ENCODE measurements at regions not wholly inside any gene's neighbourhood (a gene's known extent, or its start where the extent isn't known, plus 50 kb on each side); places are given as distances from the start of the nearest gene placed in this dataset.
A peak's percentile ranks its signal among the peaks of the same experiment; 100 is the strongest.

- TF ChIP-seq CTCF (IDR thresholded peaks at IDR 0.05; ENCODE audit: partially characterized antibody, unreplicated experiment): no peak
- no peak overlapping the region for H3K4me3 Mint-ChIP-seq (ENCODE audit: unreplicated experiment)
Observed at GRCh38 chr10:8296734-8297101, 242.2 kb downstream of the GATA3 start.

GRCh38 chr10:8297107-8297506 lies 242.6 kb downstream of the GATA3 start:
- H3K27me3 Mint-ChIP-seq (ENCODE audit: unreplicated experiment): no peaks in the 10 kb centered on the region
- peaks cover 13% of the 10 kb centered on the region for H3K4me1 Mint-ChIP-seq (ENCODE audit: low read depth, unreplicated experiment)
- TF ChIP-seq CTCF (IDR thresholded peaks at IDR 0.05; ENCODE audit: partially characterized antibody, unreplicated experiment): no peak
- H3K9me3 Mint-ChIP-seq (ENCODE audit: unreplicated experiment): no peaks in the 10 kb centered on the region
- H3K4me3 Mint-ChIP-seq (ENCODE audit: unreplicated experiment): no peak overlapping the region
- H3K36me3 Mint-ChIP-seq (ENCODE audit: unreplicated experiment): no peaks in the 10 kb centered on the region
- no peak overlapping the region for H3K27ac Mint-ChIP-seq (ENCODE audit: unreplicated experiment)
- no peak for DNase-seq

More at GRCh38 chr10:8296734-8297101, 242.2 kb downstream of the GATA3 start:
- Mint-ChIP-seq H3K4me1 (ENCODE audit: low read depth, unreplicated experiment) (peaks cover 13% of the 10 kb centered on the region), H3K9me3 (ENCODE audit: unreplicated experiment) (no peaks in the 10 kb centered on the region), H3K27me3 (ENCODE audit: unreplicated experiment) (no peaks in the 10 kb centered on the region), H3K36me3 (ENCODE audit: unreplicated experiment) (no peaks in the 10 kb centered on the region), H3K27ac (ENCODE audit: unreplicated experiment) (no peak overlapping the region)
- no peak for DNase-seq

GRCh38 chr10:8297959-8298358 lies 243.5 kb downstream of the GATA3 start:
- no peak overlapping the region for H3K27ac Mint-ChIP-seq (ENCODE audit: unreplicated experiment)
- peaks cover 13% of the 10 kb centered on the region for H3K4me1 Mint-ChIP-seq (ENCODE audit: low read depth, unreplicated experiment)
- no peaks in the 10 kb centered on the region for H3K27me3 Mint-ChIP-seq (ENCODE audit: unreplicated experiment)
- H3K36me3 Mint-ChIP-seq (ENCODE audit: unreplicated experiment): no peaks in the 10 kb centered on the region
- no peak for DNase-seq
- H3K4me3 Mint-ChIP-seq (ENCODE audit: unreplicated experiment): no peak overlapping the region
- TF ChIP-seq CTCF (IDR thresholded peaks at IDR 0.05; ENCODE audit: partially characterized antibody, unreplicated experiment): no peak
- H3K9me3 Mint-ChIP-seq (ENCODE audit: unreplicated experiment): no peaks in the 10 kb centered on the region

GRCh38 chr10:8298896-8299570 lies 244.5 kb downstream of the GATA3 start:
- DNase-seq: peak; percentile 56
- H3K9me3 Mint-ChIP-seq (ENCODE audit: unreplicated experiment): peaks cover under 1% of the 10 kb centered on the region
- no peak overlapping the region for H3K4me3 Mint-ChIP-seq (ENCODE audit: unreplicated experiment)
- no peaks in the 10 kb centered on the region for H3K27me3 Mint-ChIP-seq (ENCODE audit: unreplicated experiment)
- no peaks in the 10 kb centered on the region for H3K36me3 Mint-ChIP-seq (ENCODE audit: unreplicated experiment)
- no peak for TF ChIP-seq CTCF (IDR thresholded peaks at IDR 0.05; ENCODE audit: partially characterized antibody, unreplicated experiment)
- no peak overlapping the region for H3K27ac Mint-ChIP-seq (ENCODE audit: unreplicated experiment)
- H3K4me1 Mint-ChIP-seq (ENCODE audit: low read depth, unreplicated experiment): peaks cover 13% of the 10 kb centered on the region

GRCh38 chr10:8300925-8301324 lies 246.4 kb downstream of the GATA3 start:
- H3K4me1 Mint-ChIP-seq (ENCODE audit: low read depth, unreplicated experiment): peaks cover 13% of the 10 kb centered on the region
- no peaks in the 10 kb centered on the region for H3K36me3 Mint-ChIP-seq (ENCODE audit: unreplicated experiment)
- H3K9me3 Mint-ChIP-seq (ENCODE audit: unreplicated experiment): peaks cover 2% of the 10 kb centered on the region
- no peak overlapping the region for H3K4me3 Mint-ChIP-seq (ENCODE audit: unreplicated experiment)
- H3K27me3 Mint-ChIP-seq (ENCODE audit: unreplicated experiment): no peaks in the 10 kb centered on the region
- no peak overlapping the region for H3K27ac Mint-ChIP-seq (ENCODE audit: unreplicated experiment)
- no peak for TF ChIP-seq CTCF (IDR thresholded peaks at IDR 0.05; ENCODE audit: partially characterized antibody, unreplicated experiment)
- no peak for DNase-seq
